Fibroblast of lung (primary cell): ENCODE measurements at regions not wholly inside any gene's neighbourhood (a gene's known extent, or its start where the extent isn't known, plus 50 kb on each side); places are given as distances from the start of the nearest gene placed in this dataset.

ENCODE experiments used
- DNase-seq, 2 donors: peaks; one replicate each; pipeline versions ENCODE4 v3.0.0 to v3.0.0-alpha.2; 2010; ENCODE audit warnings: low read depth in 2 of 2
- H2AFZ ChIP-seq: 2 replicates; pipeline ENCODE4 v1.5.1; 2012; ENCODE audit warnings: low read length, control low read depth, inconsistent platforms
- H3K27ac ChIP-seq: 2 replicates; pipeline ENCODE4 v1.5.1; 2011; ENCODE audit warnings: low read length, control low read depth; ENCODE audit not compliant: insufficient read depth
- H3K27me3 ChIP-seq: 2 replicates; pipeline ENCODE4 v1.5.1; 2011; ENCODE audit warnings: mild to moderate bottlenecking, low read length; ENCODE audit not compliant: control insufficient read depth, insufficient read depth
- H3K36me3 ChIP-seq: 2 replicates; pipeline ENCODE4 v1.5.1; 2011; ENCODE audit warnings: low read length; ENCODE audit not compliant: control insufficient read depth, insufficient read depth
- H3K4me1 ChIP-seq: 2 replicates; pipeline ENCODE4 v1.5.1; 2011; ENCODE audit warnings: low read length; ENCODE audit not compliant: control insufficient read depth, insufficient read depth; ENCODE audit errors: extremely low read depth
- H3K4me2 ChIP-seq: 2 replicates; pipeline ENCODE4 v1.5.1; 2011; ENCODE audit warnings: low read length, control low read depth; ENCODE audit not compliant: insufficient read depth; ENCODE audit errors: extremely low read depth
- H3K4me3 ChIP-seq, 4 experiments: fragments of 200-600 bp in 1 of 4; sonication (generic) in 1 of 4; replicated peaks in 1 of 4; 2 replicates each; pipeline ENCODE4 v1.5.1; 2011 to 2016; ENCODE audit warnings: low read length in 4 of 4, low read depth in 3 of 4, mild to moderate bottlenecking in 3 of 4, control low read depth in 2 of 4, inconsistent platforms in 1 of 4, mixed read lengths in 1 of 4; ENCODE audit not compliant: insufficient read depth in 1 of 4; ENCODE audit errors: control extremely low read depth in 1 of 4
- H3K79me2 ChIP-seq: 2 replicates; pipeline ENCODE4 v1.5.1; 2012; ENCODE audit warnings: mild to moderate bottlenecking, low read length, inconsistent platforms; ENCODE audit not compliant: control insufficient read depth, insufficient read depth
- H3K9ac ChIP-seq: 2 replicates; pipeline ENCODE4 v1.5.1; 2011; ENCODE audit warnings: mild to moderate bottlenecking, low read length, control low read depth; ENCODE audit not compliant: insufficient read depth
- H3K9me3 ChIP-seq: 2 replicates; pipeline ENCODE4 v1.5.1; 2012; ENCODE audit warnings: low read depth, low read length; ENCODE audit not compliant: control insufficient read depth, insufficient read depth
- H4K20me1 ChIP-seq: 2 replicates; pipeline ENCODE4 v1.5.1; 2011; ENCODE audit warnings: low read length; ENCODE audit not compliant: control insufficient read depth, insufficient read depth; ENCODE audit errors: extremely low read depth
- CTCF ChIP-seq, 2 donors: IDR thresholded peaks in 1 of 2; conservative IDR thresholded peaks in 1 of 2; 1 replicate in 1 of 2; 2 replicates in 1 of 2; pipeline ENCODE4 v1.5.1; 2011 to 2012; ENCODE audit warnings: low read length in 2 of 2, control low read depth in 1 of 2, inconsistent platforms in 1 of 2, low read depth in 1 of 2, mild to moderate bottlenecking in 1 of 2
- EZH2 ChIP-seq: IDR thresholded peaks from 2 replicates; pipeline ENCODE4 v1.5.1; 2012; ENCODE audit warnings: low read length, control low read depth, mild to moderate bottlenecking; ENCODE audit errors: missing control alignments

GRCh38 chr13:27354379-27354778 is 70.0 kb upstream of the GTF3A start:
- H3K27ac ChIP-seq = no peak overlapping the region
- no peak overlapping the region for H2AFZ ChIP-seq
- no peak overlapping the region for H3K4me3 ChIP-seq
- no peak overlapping the region for H3K9ac ChIP-seq
- TF ChIP-seq EZH2 (no peak), CTCF (conservative IDR thresholded peaks at IDR 0.05 in 1 of 2, IDR thresholded peaks at IDR 0.05 in 1 of 2; ENCODE audit: low read depth in 1 of 2, low read length in 2 of 2) (peak; percentile 34 to 37)
- H3K79me2 ChIP-seq = no peaks in the 10 kb centered on the region
- H3K27me3 ChIP-seq = no peaks in the 10 kb centered on the region
- peak; percentile 60 to 77 for DNase-seq
- H3K4me1 ChIP-seq = no peaks in the 10 kb centered on the region
- H4K20me1 ChIP-seq = no peaks in the 10 kb centered on the region
- H3K9me3 ChIP-seq = no peaks in the 10 kb centered on the region
- H3K4me2 ChIP-seq = no peak overlapping the region
- H3K36me3 ChIP-seq = no peaks in the 10 kb centered on the region

DNA sequence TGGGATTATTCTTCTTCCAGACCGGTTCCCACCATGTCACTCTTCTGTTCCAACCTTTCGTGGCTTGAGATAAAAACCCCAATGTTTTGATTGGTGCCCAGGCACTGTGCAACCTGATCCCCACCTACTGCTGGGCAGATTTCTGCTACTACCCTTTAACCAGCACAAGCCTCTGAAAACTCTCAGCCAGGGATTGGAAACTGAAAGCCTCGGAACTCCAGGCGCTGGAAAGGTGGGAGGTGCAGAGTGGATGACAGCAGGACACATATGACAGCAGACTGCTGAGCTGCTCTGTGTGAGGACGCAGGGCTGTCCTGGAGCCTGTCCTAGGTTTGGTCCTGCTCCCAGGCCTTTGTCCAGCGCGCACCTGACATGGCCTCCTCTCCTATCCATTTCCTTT is 68.5 kb upstream of the GTF3A start:
- Histone ChIP-seq H3K27me3 (no peaks in the 10 kb centered on the region), H3K36me3 (no peaks in the 10 kb centered on the region), H3K27ac (no peak overlapping the region), H3K79me2 (no peaks in the 10 kb centered on the region), H3K9ac (no peak overlapping the region), H3K4me1 (no peaks in the 10 kb centered on the region), H3K4me2 (no peak overlapping the region), H2AFZ (no peak overlapping the region), H3K4me3 (no peak overlapping the region), H4K20me1 (no peaks in the 10 kb centered on the region), H3K9me3 (no peaks in the 10 kb centered on the region)
- DNase-seq = no peak
- TF ChIP-seq CTCF (conservative IDR thresholded peaks at IDR 0.05 in 1 of 2, IDR thresholded peaks at IDR 0.05 in 1 of 2; ENCODE audit: low read depth in 1 of 2, low read length in 2 of 2) (no peak), EZH2 (no peak)

DNA sequence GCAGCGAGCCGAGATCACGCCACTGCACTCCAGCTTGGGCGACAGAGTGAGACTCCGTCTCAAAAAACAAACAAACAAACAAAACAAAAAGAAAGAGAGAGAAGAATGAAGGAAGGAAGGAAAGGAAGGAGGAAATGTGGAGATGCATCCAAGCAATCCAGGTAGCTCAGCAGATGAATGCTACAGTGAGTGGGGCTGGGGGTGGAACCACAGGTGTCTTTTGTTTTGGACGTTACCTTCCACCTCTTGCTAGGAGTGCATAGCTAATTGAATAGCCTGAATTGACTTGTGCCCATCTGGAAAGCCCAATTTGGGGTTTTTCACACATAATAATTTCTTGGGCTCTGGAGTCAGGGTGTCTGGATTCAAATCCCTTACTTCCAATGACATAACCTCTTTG is 66.0 kb upstream of the GTF3A start:
- H3K4me2 ChIP-seq = no peak overlapping the region
- no peak for DNase-seq
- H2AFZ ChIP-seq = no peak overlapping the region
- H3K4me3 ChIP-seq = no peak overlapping the region
- H3K9ac ChIP-seq = no peak overlapping the region
- H3K79me2 ChIP-seq = no peaks in the 10 kb centered on the region
- H4K20me1 ChIP-seq = no peaks in the 10 kb centered on the region
- no peak overlapping the region for H3K27ac ChIP-seq
- peaks cover 3% of the 10 kb centered on the region for H3K4me1 ChIP-seq
- no peaks in the 10 kb centered on the region for H3K27me3 ChIP-seq
- no peaks in the 10 kb centered on the region for H3K36me3 ChIP-seq
- no peaks in the 10 kb centered on the region for H3K9me3 ChIP-seq
- no peak for TF ChIP-seq CTCF (conservative IDR thresholded peaks at IDR 0.05 in 1 of 2, IDR thresholded peaks at IDR 0.05 in 1 of 2; ENCODE audit: low read depth in 1 of 2, low read length in 2 of 2)
- TF ChIP-seq EZH2 = no peak
